ENCODE measurements at regions not wholly inside any gene's neighbourhood (a gene's known extent, or its start where the extent isn't known, plus 50 kb on each side); places are given as distances from the start of the nearest gene placed in this dataset.
"Not testable (repeated sequence)": the region's sequence is repeated elsewhere in the genome, so short reads cannot be mapped to it uniquely, and the experiment has no call there.

- in situ Hi-C loops (cut with HindIII; ENCODE audit: low pct_unique_long_range_greater_than_20kb, low sequenced_read_pairs): no loop called here
- DNase-seq (ENCODE audit: low read depth): no peak
These were observed 448.4 kb downstream of the RPS6KC1 start for GRCh38 chr1:213499444-213499843.

- in situ Hi-C loops (cut with HindIII; ENCODE audit: low pct_unique_long_range_greater_than_20kb, low sequenced_read_pairs): no loop called here
- DNase-seq (ENCODE audit: low read depth): no peak
These were observed 456.6 kb downstream of the RPS6KC1 start for GRCh38 chr1:213507472-213508223.

- DNase-seq (ENCODE audit: low read depth): no peak
These were observed 460.1 kb downstream of the RPS6KC1 start for GRCh38 chr1:213511173-213511572.

DNA sequence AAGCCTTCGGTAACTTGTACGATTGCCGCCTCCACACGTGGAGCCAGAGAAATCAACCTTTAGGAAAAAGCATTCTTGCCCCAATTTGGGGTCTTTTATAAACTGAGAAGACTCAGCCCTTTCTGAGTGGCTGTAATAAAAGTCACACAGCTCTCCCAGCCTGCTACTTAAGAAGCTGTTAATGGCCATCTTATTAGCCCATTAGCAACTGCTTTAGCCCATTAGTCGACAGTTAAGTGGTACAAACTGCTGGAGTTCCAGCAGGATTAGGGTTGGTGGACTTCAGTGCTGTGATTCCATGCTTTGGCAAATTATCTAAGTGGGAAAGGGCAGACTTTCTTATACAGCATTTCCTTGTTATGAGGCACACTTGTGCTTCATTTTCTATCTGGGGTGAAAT, 461.3 kb downstream of the RPS6KC1 start:
- DNase-seq (ENCODE audit: low read depth): no peak
- in situ Hi-C loops (cut with HindIII; ENCODE audit: low pct_unique_long_range_greater_than_20kb, low sequenced_read_pairs): no loop called here

More at GRCh38 chr1:213511173-213511572, 460.1 kb downstream of the RPS6KC1 start:
- in situ Hi-C loops (cut with HindIII; ENCODE audit: low pct_unique_long_range_greater_than_20kb, low sequenced_read_pairs): no loop called here

DNA sequence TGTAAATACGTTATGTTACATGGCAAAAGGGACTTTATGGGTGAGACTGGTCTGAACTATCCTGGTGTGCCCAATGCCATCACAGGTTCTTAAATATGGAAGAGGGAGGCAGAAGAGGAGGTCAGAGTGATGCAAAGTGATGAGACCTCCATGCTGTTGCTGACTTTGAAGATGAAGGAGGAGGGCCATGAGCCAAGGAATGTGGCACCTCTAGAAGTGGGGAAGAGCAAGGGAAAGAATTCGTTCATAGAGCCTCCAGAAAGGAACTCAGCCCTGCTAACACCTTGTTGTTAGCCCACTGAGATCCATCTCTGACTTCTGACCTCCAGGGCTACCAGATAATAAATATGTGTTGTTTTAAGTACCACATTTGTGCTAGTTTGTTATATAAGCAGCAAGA, 462.0 kb downstream of the RPS6KC1 start:
- no peak for DNase-seq (ENCODE audit: low read depth)
- in situ Hi-C loops (cut with HindIII; ENCODE audit: low pct_unique_long_range_greater_than_20kb, low sequenced_read_pairs): no loop called here

- DNase-seq (ENCODE audit: low read depth); in situ Hi-C loops (cut with HindIII; ENCODE audit: low pct_unique_long_range_greater_than_20kb, low sequenced_read_pairs): not testable (repeated sequence)
These were observed 463.6 kb downstream of the RPS6KC1 start for GRCh38 chr1:213514408-213515179.

- in situ Hi-C loops (cut with HindIII; ENCODE audit: low pct_unique_long_range_greater_than_20kb, low sequenced_read_pairs): no loop called here
- no peak for DNase-seq (ENCODE audit: low read depth)
These were observed 468.1 kb downstream of the RPS6KC1 start for GRCh38 chr1:213519098-213519497.

DNA sequence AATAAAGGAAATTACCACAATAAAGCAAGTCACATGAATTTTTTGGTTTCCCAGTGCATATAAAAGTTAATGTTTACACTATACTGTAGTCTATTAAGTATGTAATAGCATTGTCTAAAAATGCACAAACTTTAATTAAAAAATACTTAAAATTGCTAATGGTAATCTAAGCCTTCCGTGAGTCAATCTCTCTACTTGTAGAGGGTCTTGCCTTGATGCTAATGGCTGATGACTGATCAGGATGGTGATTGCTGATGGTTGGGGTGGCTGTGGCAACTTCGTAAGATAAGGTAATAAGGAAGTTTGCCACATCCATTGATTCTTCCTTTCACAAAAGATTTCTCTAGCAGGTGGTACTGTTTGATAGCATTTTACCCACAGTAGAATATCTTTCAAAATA, 466.6 kb upstream of the PROX1 start:
- in situ Hi-C loops (cut with HindIII; ENCODE audit: low pct_unique_long_range_greater_than_20kb, low sequenced_read_pairs): no loop called here
- no peak for DNase-seq (ENCODE audit: low read depth)

- in situ Hi-C loops (cut with HindIII; ENCODE audit: low pct_unique_long_range_greater_than_20kb, low sequenced_read_pairs): no loop called here
- no peak for DNase-seq (ENCODE audit: low read depth)
These were observed 463.9 kb upstream of the PROX1 start for GRCh38 chr1:213523781-213524398.

DNA sequence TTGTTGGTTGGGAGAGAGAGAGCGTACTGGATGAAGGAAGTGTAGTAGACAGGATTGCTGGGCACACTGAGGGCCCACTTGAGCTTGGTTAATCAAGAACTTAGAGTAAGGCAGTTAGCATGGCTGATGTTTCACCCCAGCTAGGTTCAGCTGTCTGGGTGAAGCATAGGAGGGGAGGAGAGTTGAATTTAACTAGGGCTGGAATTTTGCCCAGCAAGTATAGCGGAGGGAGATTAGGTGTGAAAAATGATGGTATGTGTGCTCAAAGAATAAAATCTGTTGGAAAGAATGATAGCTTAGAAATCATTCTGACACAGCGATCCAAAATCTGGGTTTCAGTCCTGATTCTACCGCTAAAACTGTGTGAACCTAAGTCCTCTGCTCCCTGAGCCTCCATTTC, 461.5 kb upstream of the PROX1 start:
- DNase-seq (ENCODE audit: low read depth): no peak
- in situ Hi-C loops (cut with HindIII; ENCODE audit: low pct_unique_long_range_greater_than_20kb, low sequenced_read_pairs): no loop called here

GRCh38 chr1:213530611-213531320, 457.0 kb upstream of the PROX1 start:
- DNase-seq (ENCODE audit: low read depth): no peak
- in situ Hi-C loops (cut with HindIII; ENCODE audit: low pct_unique_long_range_greater_than_20kb, low sequenced_read_pairs): no loop called here

GRCh38 chr1:213531369-213532310, 456.1 kb upstream of the PROX1 start:
- DNase-seq (ENCODE audit: low read depth): no peak
- in situ Hi-C loops (cut with HindIII; ENCODE audit: low pct_unique_long_range_greater_than_20kb, low sequenced_read_pairs): no loop called here

- no peak for DNase-seq (ENCODE audit: low read depth)
- in situ Hi-C loops (cut with HindIII; ENCODE audit: low pct_unique_long_range_greater_than_20kb, low sequenced_read_pairs): no loop called here
These were observed 454.6 kb upstream of the PROX1 start for GRCh38 chr1:213533125-213533524.

DNA sequence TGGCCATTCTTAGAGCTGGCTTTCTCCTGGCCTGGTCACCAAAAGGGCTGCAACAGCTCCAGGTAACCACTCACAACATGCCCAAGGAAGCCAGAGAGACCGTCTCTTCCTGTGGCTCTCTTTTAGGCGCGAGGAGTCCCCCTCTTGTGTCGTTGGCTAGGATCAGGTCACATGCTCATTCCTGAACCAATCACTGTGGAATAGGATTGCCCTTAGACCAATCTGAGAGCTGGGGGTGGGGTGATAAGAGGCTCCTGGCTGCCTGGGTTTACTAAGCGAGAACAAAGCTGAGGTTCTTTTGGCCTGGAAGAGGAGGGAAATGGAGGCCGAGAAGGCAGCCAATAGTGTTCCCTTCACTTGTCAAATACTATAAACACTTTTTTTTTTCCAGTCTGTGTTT, 452.1 kb upstream of the PROX1 start:
- DNase-seq (ENCODE audit: low read depth): no peak
- in situ Hi-C loops (cut with HindIII; ENCODE audit: low pct_unique_long_range_greater_than_20kb, low sequenced_read_pairs): no loop called here

- in situ Hi-C loops (cut with HindIII; ENCODE audit: low pct_unique_long_range_greater_than_20kb, low sequenced_read_pairs): no loop called here
- DNase-seq (ENCODE audit: low read depth): no peak
These were observed 449.5 kb upstream of the PROX1 start for GRCh38 chr1:213538251-213538650.

- in situ Hi-C loops (cut with HindIII; ENCODE audit: low pct_unique_long_range_greater_than_20kb, low sequenced_read_pairs): no loop called here
- no peak for DNase-seq (ENCODE audit: low read depth)
These were observed 448.3 kb upstream of the PROX1 start for GRCh38 chr1:213539464-213539863.

- in situ Hi-C loops (cut with HindIII; ENCODE audit: low pct_unique_long_range_greater_than_20kb, low sequenced_read_pairs): no loop called here
- DNase-seq (ENCODE audit: low read depth): no peak
These were observed 446.1 kb upstream of the PROX1 start for GRCh38 chr1:213541641-213542040.

GRCh38 chr1:213545181-213545580, 442.6 kb upstream of the PROX1 start:
- in situ Hi-C loops (cut with HindIII; ENCODE audit: low pct_unique_long_range_greater_than_20kb, low sequenced_read_pairs); DNase-seq (ENCODE audit: low read depth): not testable (repeated sequence)

All from Caki2 (cell line).